ENCODE measurements at regions not wholly inside any gene's neighbourhood (a gene's known extent, or its start where the extent isn't known, plus 50 kb on each side); places are given as distances from the start of the nearest gene placed in this dataset.
"Not testable (repeated sequence)": the region's sequence is repeated elsewhere in the genome, so short reads cannot be mapped to it uniquely, and the experiment has no call there.

DNA sequence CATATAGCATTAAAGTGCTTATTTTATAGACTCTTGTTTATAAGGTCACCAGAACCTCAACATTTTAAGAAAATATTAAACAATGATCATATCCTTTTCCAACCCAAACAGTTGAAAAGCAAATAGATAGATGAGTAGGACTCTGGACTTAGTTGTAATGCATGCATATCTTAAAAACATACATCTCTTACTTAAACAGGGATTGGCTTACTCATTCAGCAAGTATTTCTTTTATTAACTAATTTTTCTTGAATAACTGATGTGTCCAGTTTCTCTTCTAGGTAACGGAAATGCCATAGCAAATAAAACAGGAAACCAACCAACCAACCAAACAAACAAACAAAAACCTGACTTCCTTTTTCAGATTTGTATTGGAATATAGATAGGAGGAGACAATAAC, 70.9 kb upstream of the NBPF4 start:
- no peak for DNase-seq (ENCODE audit: low spot score)

DNA sequence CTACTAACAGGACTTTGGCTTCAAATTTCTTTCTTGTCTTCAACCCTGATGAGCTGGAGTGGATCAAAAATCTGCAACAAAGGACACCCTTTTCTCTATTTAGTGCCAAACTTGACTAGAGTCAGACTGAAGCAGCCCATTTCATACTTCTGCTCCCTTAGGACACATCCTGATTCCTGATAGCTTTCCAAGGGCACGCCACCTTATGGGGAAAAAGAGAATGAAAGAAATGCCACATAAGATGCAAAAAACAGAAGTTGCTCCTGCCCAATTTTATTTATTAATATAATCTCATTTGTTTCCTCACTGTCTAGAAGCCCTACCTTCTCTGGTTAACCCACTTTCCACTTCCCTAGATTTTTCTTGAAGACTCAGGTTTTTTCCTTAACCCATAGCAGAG, 72.7 kb upstream of the NBPF4 start:
- peak; percentile 7 for DNase-seq (ENCODE audit: low spot score)

DNA sequence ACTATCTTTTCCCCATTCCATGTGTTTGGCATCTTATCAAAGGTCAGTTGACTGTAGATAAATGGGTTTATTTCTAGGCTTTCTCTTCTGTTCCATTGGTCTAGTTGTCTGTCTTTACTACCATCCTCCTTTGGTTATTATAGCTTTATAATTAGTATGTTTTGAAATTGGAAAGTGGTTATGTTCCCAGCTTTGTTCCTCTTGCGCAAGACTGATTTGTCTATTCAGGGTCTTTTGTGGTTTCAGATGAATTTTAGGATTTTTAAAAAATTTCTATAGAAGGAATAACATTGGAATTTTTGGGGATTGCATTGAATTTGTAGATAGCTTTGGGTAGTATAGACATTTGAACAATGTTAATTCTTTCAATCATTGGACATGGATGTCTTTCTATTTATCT, 77.0 kb upstream of the NBPF4 start:
- DNase-seq (ENCODE audit: low spot score), result no peak

DNA sequence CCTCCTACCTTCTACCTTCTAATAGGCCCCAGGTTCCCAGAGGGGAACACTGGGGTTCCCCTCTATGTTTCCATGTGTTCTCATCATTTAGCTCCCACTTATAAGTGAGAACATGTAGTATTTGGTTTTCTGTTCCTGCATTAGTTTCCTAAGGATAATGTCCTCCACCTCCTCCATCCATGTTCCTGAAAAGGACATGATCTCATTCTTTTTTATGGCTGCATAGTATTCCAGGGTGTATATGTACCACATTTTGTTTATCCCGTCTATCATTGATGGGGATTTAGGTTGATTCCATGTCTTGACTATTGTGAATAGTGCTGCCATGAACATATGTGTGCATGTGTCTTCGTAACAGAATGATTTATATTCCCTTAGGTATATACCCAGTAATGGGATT, 81.5 kb upstream of the NBPF4 start:
- DNase-seq (ENCODE audit: low spot score), result not testable (repeated sequence)

DNA sequence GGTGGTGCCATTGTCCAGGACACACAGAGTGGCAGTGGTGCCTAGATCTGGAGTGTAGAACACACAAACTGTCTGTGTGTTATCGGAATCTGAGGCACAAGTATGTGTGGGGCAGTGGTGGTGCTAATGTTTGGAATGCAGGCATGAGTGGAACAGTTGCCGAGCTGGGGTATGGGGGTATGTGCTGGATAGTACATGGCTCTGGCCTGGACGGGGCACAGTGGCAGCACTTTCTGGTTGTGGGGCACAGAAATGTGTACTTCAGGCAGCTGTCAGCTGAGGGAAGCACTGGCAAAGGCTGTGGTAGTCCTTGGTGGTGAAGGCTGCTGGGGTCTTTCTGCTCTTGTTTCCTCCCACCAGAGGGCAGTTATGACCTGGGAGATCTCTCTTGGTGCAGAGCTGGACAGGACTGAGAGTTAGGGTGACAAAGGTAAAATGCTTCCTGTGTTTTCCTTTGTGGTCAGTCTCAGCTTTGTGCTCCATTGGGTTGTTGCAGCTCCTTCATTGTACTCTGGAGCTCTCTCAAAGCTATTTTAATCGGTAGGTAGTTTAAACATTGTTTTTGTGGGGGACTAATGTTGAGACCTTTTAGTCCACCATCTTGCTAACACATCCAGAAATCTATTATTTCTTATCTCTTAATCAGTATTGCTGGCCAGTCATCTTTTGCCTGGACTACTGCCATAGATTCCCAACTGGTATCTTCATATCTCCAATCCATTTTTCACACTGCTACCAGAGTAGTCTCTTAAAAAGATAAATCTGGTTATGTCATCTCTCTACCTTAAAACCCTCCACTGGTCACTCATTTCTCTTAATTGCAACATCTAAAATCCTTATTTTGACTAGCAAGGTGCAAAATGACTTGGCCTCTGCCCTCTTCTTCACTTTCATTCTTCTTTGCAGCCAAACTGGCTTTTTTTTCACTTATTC, 83.9 kb upstream of the NBPF4 start:
- no peak for DNase-seq (ENCODE audit: low spot score)

DNA sequence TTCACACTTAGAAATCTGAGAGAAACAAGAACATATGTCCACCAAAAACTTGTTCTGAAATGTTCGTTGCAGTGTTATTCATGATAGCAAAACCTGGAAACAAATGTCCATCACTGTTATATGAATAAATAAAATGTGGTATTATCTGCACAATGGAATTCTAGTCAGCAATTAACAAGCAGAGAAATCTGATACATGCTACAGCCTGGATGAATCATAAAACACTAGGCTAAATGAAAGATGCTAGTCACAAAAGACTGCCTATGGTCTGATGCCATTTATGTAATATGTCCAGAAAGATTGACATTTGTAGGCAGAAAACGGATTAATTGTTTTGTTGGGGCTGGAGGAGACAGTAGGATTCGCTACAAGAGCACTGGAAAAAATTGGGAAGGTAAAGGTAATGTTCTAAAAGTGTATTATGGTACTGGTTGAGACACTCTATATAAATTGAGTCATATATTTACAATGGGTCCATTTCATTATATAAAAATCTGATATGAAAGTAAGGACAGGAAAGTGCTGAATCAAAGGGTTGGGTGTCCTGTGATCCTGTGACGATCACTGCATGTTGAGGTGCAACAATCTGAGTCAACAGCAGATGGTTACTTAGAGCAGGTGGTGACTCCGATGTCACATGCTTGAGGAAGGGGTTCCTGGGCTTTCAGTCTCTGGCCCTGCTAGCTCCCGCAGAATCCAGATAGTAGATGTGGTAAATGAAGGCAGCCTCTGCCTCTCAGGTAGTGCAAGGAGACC, 102.1 kb upstream of the NBPF4 start:
- no peak for DNase-seq (ENCODE audit: low spot score)

DNA sequence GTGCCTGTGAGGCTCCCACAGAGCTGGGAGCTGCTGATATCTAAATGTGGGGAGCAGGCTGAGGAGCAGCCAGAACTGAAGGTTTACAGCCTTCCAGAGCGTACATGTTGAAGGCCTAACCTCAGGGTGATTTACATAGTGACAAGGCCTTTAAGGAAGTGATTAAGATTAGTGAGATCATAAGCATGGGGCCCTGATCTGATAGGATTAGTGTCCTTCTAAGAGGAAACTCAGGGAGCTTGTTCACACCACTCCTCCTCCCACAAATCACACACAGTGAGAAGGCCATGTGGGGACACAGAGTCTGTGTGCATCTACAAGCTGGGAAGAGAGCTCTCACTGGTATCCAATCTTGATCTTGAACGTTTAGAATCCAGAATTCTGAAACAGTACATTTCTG, 92.3 kb upstream of the NBPF6 start:
- DNase-seq (ENCODE audit: low spot score), result no peak

DNA sequence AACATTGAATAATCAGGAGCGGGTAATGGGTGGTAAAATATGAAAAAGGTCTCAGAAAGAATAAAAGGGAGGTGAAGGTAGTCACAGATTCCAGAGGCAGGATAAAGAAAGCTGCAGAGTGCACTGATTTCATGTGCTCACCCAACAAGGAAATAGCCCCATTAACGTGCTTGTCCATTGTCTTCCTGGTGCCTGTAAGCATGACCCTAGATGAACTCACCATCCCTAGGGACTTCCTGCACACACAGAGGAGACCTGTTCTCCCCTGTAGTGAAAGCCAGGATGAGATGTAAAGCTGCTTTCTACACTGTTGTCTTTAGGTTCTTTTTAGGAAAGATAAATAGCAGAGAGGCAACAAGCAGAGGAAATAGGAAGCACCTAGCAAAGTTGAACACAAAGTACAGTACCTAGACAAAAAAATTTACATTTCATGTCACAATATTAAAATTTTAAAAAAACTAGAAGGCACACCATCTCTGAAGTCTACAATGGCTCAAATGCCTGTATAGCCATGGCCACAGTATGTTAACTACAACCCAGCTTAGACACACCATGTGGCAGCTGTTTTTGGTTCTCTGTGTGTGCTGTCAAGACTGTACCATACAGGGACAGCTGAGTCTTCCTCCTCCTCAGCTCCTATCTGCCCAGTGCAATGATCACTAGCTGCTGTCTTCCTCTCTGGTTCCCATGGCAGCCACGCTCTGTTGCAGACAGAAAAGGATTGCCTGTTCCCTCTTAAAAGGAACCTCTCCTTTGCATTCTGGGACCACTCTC, 69.9 kb upstream of the NBPF6 start:
- DNase-seq (ENCODE audit: low spot score), result not testable (repeated sequence)

Measured in SW480 (cell line).